NB4 (cell line): ENCODE measurements at regions not wholly inside any gene's neighbourhood (a gene's known extent, or its start where the extent isn't known, plus 50 kb on each side); places are given as distances from the start of the nearest gene placed in this dataset.

Experiments
- POLR2A ChIP-seq: IDR thresholded peaks from 2 replicates; pipeline ENCODE4 v1.6.1; 2011; ENCODE audit warnings: mild to moderate bottlenecking; ENCODE audit not compliant: insufficient read length; ENCODE audit errors: extremely low read depth
- TF ChIP-seq, protein P1 (sequence below): IDR thresholded peaks from 2 replicates; pipeline ENCODE4 v1.6.1; 2011; ENCODE audit warnings: low read depth, low read length

- TF ChIP-seq POLR2A = no peak
- TF ChIP-seq, protein P1, sequence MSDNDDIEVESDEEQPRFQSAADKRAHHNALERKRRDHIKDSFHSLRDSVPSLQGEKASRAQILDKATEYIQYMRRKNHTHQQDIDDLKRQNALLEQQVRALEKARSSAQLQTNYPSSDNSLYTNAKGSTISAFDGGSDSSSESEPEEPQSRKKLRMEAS = no peak
Observed at GRCh38 chr11:91970624-91971023, 254.0 kb upstream of the FAT3 start.
